ENCODE measurements at regions not wholly inside any gene's neighbourhood (a gene's known extent, or its start where the extent isn't known, plus 50 kb on each side); places are given as distances from the start of the nearest gene placed in this dataset.

GRCh38 chr3:184440151-184440550 is 60.3 kb downstream of the CHRD start:
- no peak overlapping the region for H3K27ac ChIP-seq (ENCODE audit: low read length)
- no peaks in the 10 kb centered on the region for H3K36me3 ChIP-seq (ENCODE audit: control insufficient read depth, insufficient read depth, low read length)
- DNase-seq (ENCODE audit: low read depth, low spot score) (no peak), ATAC-seq (no peak)
- in situ Hi-C loops (cut with HindIII; ENCODE audit: low pct_unique_long_range_greater_than_20kb, low sequenced_read_pairs), result no loop called here
- intact Hi-C loops (cut with micrococcal nuclease; ENCODE audit: unreplicated experiment), result no loop called here
- POLR2A ChIA-PET, result interaction anchor here (0.6 kb wide), 1 partner anchor 8 kb away, joined by 4 read pairs; no protein-coding TSS in a partner anchor
- no peaks in the 10 kb centered on the region for H3K9me3 ChIP-seq (ENCODE audit: control insufficient read depth, insufficient read depth, low read depth, low read length)
- no peak for TF ChIP-seq SIN3A (IDR thresholded peaks at IDR 0.05; ENCODE audit: borderline replicate concordance, insufficient read depth, low read depth, low read length)
- TF ChIP-seq CTCF (IDR thresholded peaks at IDR 0.05), result no peak
- TF ChIP-seq TCF7L2 (IDR thresholded peaks at IDR 0.05; ENCODE audit: low read depth, low read length), result no peak
- no peak for TF ChIP-seq POLR2AphosphoS5 (IDR thresholded peaks at IDR 0.05; ENCODE audit: low read depth, low read length)
- TF ChIP-seq REST (IDR thresholded peaks at IDR 0.05; ENCODE audit: insufficient read depth in 1 of 2, low read depth in 2 of 2, low read length in 1 of 2), result no peak
- CTCF ChIA-PET, result no interaction called here
- H3K4me1 ChIP-seq (ENCODE audit: control insufficient read depth, insufficient read depth, low read length), result 0 out of 2 replicates have a peak, but pooled peaks cover 2% of the 10 kb centered on the region
- H3K27me3 ChIP-seq (ENCODE audit: control insufficient read depth, insufficient read depth, low read length), result no peaks in the 10 kb centered on the region
- no peak overlapping the region for H3K4me3 ChIP-seq (ENCODE audit: low read depth in 2 of 2, low read length in 2 of 2)
- no TSS peak for BruUV-seq (replicated peaks)

- POLR2A ChIA-PET, result no interaction called here
- no TSS peak for BruUV-seq (replicated peaks)
- Histone ChIP-seq H3K36me3 (ENCODE audit: control insufficient read depth, insufficient read depth, low read length) (no peaks in the 10 kb centered on the region), H3K27me3 (ENCODE audit: control insufficient read depth, insufficient read depth, low read length) (no peaks in the 10 kb centered on the region), H3K9me3 (ENCODE audit: control insufficient read depth, insufficient read depth, low read depth, low read length) (no peaks in the 10 kb centered on the region), H3K4me1 (ENCODE audit: control insufficient read depth, insufficient read depth, low read length) (0 out of 2 replicates have a peak, but pooled peaks cover 3% of the 10 kb centered on the region), H3K4me3 (ENCODE audit: low read depth in 2 of 2, low read length in 2 of 2) (no peak overlapping the region), H3K27ac (ENCODE audit: low read length) (no peak overlapping the region)
- CTCF ChIA-PET, result no interaction called here
- intact Hi-C loops (cut with micrococcal nuclease; ENCODE audit: unreplicated experiment) (no loop called here), in situ Hi-C loops (cut with HindIII; ENCODE audit: low pct_unique_long_range_greater_than_20kb, low sequenced_read_pairs) (no loop called here)
- DNase-seq (ENCODE audit: low read depth, low spot score) (no peak), ATAC-seq (no peak)
- no peak for TF ChIP-seq TCF7L2 (IDR thresholded peaks at IDR 0.05; ENCODE audit: low read depth, low read length)
- TF ChIP-seq REST (IDR thresholded peaks at IDR 0.05; ENCODE audit: insufficient read depth in 1 of 2, low read depth in 2 of 2, low read length in 1 of 2), result no peak
- TF ChIP-seq CTCF (IDR thresholded peaks at IDR 0.05), result no peak
- TF ChIP-seq POLR2AphosphoS5 (IDR thresholded peaks at IDR 0.05; ENCODE audit: low read depth, low read length), result no peak
- TF ChIP-seq SIN3A (IDR thresholded peaks at IDR 0.05; ENCODE audit: borderline replicate concordance, insufficient read depth, low read depth, low read length), result no peak
Measured at GRCh38 chr3:184441202-184441900, 61.5 kb downstream of the CHRD start.
